HCT116 (cell line): ENCODE measurements at regions not wholly inside any gene's neighbourhood (a gene's known extent, or its start where the extent isn't known, plus 50 kb on each side); places are given as distances from the start of the nearest gene placed in this dataset.

Source experiments
- ATAC-seq: fragments of 200-7000 bp; cut with Tn5 transposase; 2 replicates; pipeline ENCODE4 v1.9.1; 2020; ENCODE audit warnings: mild to moderate bottlenecking, moderate library complexity
- BruUV-seq: library from RNA; stranded (reverse); fragments of 400-500 nt; replicated peaks from 2 replicates; lab custom pipeline; 2021; lab: Mats Ljungman, UMichigan
- CTCF ChIA-PET: fragments of 300-600 bp; sonication (Branson Sonifier 250); formaldehyde crosslinking; loops from one replicate; lab custom pipeline; 2021; ENCODE audit warnings: antibody characterized with exemption; lab: Charles Lee
- POLR2A ChIA-PET: fragments of 300-600, 350-600 bp; sonication (Branson Sonifier 250); formaldehyde crosslinking; loops from one replicate; lab custom pipeline; 2021; ENCODE audit warnings: antibody characterized with exemption; lab: Charles Lee
- RAD21 ChIA-PET, 2 experiments: fragments of 300-600 bp; sonication (Branson Sonifier 250); formaldehyde crosslinking; loops; one replicate each; lab custom pipeline; 2023; ENCODE audit warnings: low total read pairs in 2 of 2; ENCODE audit not compliant: uncharacterized antibody in 2 of 2, unreplicated experiment in 2 of 2, low non-redundant PET in 1 of 2; lab: Charles Lee
- DNase-seq: peaks from one replicate; pipeline ENCODE4 v3.0.0-alpha.2; 2010; ENCODE audit warnings: low read depth, low spot score
- H2AFZ ChIP-seq: fragments of 200-600 bp; shearing (Covaris generic), sonication (generic); 2 replicates; pipeline ENCODE4 v1.6.1; 2017; ENCODE audit warnings: low read depth, mixed run types, mixed read lengths, antibody characterized with exemption, low read length; ENCODE audit not compliant: poor library complexity, severe bottlenecking
- H3K27ac ChIP-seq: 2 replicates; pipeline ENCODE4 v1.5.1; 2012; ENCODE audit warnings: low read depth, low read length
- H3K27me3 ChIP-seq: fragments of 200-600 bp; sonication (generic); 2 replicates; pipeline ENCODE4 v1.6.1; 2016; ENCODE audit warnings: mixed run types, low read length, mixed read lengths; ENCODE audit not compliant: insufficient read depth
- H3K36me3 ChIP-seq, 2 experiments: fragments of 200-500 bp in 1 of 2; fragments of 200-600 bp in 1 of 2; sonication (Bioruptor generic) in 1 of 2; sonication (generic) in 1 of 2; 2 replicates each; pipeline versions ENCODE4 v1.5.1 to v1.6.1; 2014 to 2016; ENCODE audit warnings: low read length in 2 of 2, inconsistent platforms in 1 of 2, mixed read lengths in 1 of 2, mixed run types in 1 of 2; ENCODE audit not compliant: insufficient read depth in 2 of 2, control insufficient read depth in 1 of 2
- H3K4me1 ChIP-seq, 2 experiments: fragments of 200-600 bp in 1 of 2; sonication (generic) in 1 of 2; 2 replicates each; pipeline versions ENCODE4 v1.5.1 to v1.6.1; 2012 to 2017; ENCODE audit warnings: low read length in 2 of 2, inconsistent platforms in 1 of 2, mild to moderate bottlenecking in 1 of 2, mixed read lengths in 1 of 2, mixed run types in 1 of 2, moderate library complexity in 1 of 2; ENCODE audit not compliant: insufficient read depth in 2 of 2, control insufficient read depth in 1 of 2
- H3K4me2 ChIP-seq: fragments of 200-600 bp; sonication (generic); 2 replicates; pipeline ENCODE4 v1.6.1; 2017; ENCODE audit warnings: mixed run types, low read length, mixed read lengths
- H3K4me3 ChIP-seq, 2 experiments: fragments of 200-600 bp in 1 of 2; sonication (generic) in 1 of 2; replicated peaks in 1 of 2; 2 replicates each; pipeline ENCODE4 v1.5.1; 2011 to 2016; ENCODE audit warnings: low read length in 2 of 2, control low read depth in 1 of 2, low read depth in 1 of 2, mild to moderate bottlenecking in 1 of 2, mixed read lengths in 1 of 2, mixed run types in 1 of 2
- H3K79me2 ChIP-seq: fragments of 200-600 bp; sonication (generic); 2 replicates; pipeline ENCODE4 v1.6.1; 2017; ENCODE audit warnings: mild to moderate bottlenecking, mixed run types, low read length, moderate library complexity, mixed read lengths; ENCODE audit not compliant: insufficient read depth
- H3K9ac ChIP-seq: fragments of 200-600 bp; sonication (generic); 2 replicates; pipeline ENCODE4 v1.6.1; 2016; ENCODE audit warnings: low read length, mixed read lengths
- H3K9me2 ChIP-seq: fragments of 200-600 bp; sonication (generic), shearing (Covaris generic); 2 replicates; pipeline ENCODE4 v1.6.1; 2017; ENCODE audit warnings: mixed run types, mild to moderate bottlenecking, moderate library complexity; ENCODE audit not compliant: insufficient read depth
- H3K9me3 ChIP-seq, 2 experiments: fragments of 200-500 bp in 1 of 2; fragments of 200-600 bp in 1 of 2; sonication (Bioruptor generic) in 1 of 2; sonication (generic) in 1 of 2; 2 replicates each; pipeline ENCODE4 v1.6.1; 2014 to 2017; ENCODE audit warnings: low read length in 2 of 2, mixed read lengths in 2 of 2, inconsistent platforms in 1 of 2, low read depth in 1 of 2, mild to moderate bottlenecking in 1 of 2, mixed run types in 1 of 2, moderate library complexity in 1 of 2; ENCODE audit not compliant: control insufficient read depth in 1 of 2, insufficient read depth in 1 of 2
- H4K20me1 ChIP-seq: fragments of 200-600 bp; sonication (generic), shearing (Covaris generic); 2 replicates; pipeline ENCODE4 v1.6.1; 2017; ENCODE audit warnings: mixed run types, mild to moderate bottlenecking, moderate library complexity; ENCODE audit not compliant: insufficient read depth
- ELF1 ChIP-seq: IDR thresholded peaks from 2 replicates; pipeline ENCODE4 v1.6.1; 2012; ENCODE audit warnings: low read depth, borderline replicate concordance
- POLR2AphosphoS5 ChIP-seq: IDR thresholded peaks from 2 replicates; pipeline ENCODE4 v1.6.1; 2011; ENCODE audit warnings: mild to moderate bottlenecking, low read depth, low read length, moderate library complexity
- SIN3A ChIP-seq: IDR thresholded peaks from 2 replicates; pipeline ENCODE4 v1.6.1; 2012; ENCODE audit warnings: low read depth
- intact Hi-C: fragments of 100-400 bp; cut with micrococcal nuclease; formaldehyde crosslinking; loops from 2 replicates; pipeline ENCODE4 v1.10.0; 2022
- TF ChIP-seq, protein P1 (sequence below): IDR thresholded peaks from 2 replicates; pipeline ENCODE4 v1.6.1; 2011; ENCODE audit warnings: mild to moderate bottlenecking, low read length, moderate library complexity; ENCODE audit not compliant: insufficient replicate concordance; ENCODE audit errors: extremely low read depth
- TF ChIP-seq, protein P2 (sequence below): IDR thresholded peaks from 2 replicates; pipeline ENCODE4 v1.6.1; 2012

DNA sequence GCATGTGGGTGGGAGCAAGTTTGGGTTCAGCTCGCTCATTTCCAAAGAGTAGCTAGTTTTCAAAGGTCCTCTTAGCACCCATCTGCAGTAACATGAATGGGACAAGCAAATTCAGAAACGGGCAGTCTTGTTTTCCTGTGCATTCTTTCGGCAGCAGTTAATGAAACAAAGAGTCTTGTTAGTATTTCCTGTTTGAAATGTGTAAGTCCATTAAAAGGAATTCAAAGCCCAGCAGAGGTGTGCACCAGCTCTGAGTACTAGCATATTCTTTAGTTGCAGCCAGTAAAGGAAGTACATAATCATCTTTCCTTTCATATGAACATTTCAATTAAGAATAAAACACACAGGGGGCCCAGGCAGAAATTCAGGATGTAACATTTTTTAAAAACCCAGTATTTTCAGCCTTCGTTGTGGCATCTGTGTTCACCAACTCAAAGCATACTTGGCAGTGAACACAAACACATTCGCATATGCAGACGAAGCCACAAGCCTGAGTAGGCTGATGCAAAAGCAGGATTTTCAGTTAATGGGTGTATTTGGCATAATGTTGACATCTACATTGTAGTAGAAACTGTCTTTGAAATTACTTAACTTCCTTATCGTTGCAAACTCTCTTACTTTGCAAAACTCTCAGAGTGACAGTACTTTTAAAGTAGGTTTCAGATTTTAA lies 570.0 kb upstream of the FLRT2 start (continued):
- TF ChIP-seq, protein P1, sequence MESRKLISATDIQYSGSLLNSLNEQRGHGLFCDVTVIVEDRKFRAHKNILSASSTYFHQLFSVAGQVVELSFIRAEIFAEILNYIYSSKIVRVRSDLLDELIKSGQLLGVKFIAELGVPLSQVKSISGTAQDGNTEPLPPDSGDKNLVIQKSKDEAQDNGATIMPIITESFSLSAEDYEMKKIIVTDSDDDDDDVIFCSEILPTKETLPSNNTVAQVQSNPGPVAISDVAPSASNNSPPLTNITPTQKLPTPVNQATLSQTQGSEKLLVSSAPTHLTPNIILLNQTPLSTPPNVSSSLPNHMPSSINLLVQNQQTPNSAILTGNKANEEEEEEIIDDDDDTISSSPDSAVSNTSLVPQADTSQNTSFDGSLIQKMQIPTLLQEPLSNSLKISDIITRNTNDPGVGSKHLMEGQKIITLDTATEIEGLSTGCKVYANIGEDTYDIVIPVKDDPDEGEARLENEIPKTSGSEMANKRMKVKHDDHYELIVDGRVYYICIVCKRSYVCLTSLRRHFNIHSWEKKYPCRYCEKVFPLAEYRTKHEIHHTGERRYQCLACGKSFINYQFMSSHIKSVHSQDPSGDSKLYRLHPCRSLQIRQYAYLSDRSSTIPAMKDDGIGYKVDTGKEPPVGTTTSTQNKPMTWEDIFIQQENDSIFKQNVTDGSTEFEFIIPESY: no peak
- TF ChIP-seq SIN3A (no peak), ELF1 (no peak), POLR2AphosphoS5 (no peak)
- TF ChIP-seq, all 23 proteins: peak for 0

DNA sequence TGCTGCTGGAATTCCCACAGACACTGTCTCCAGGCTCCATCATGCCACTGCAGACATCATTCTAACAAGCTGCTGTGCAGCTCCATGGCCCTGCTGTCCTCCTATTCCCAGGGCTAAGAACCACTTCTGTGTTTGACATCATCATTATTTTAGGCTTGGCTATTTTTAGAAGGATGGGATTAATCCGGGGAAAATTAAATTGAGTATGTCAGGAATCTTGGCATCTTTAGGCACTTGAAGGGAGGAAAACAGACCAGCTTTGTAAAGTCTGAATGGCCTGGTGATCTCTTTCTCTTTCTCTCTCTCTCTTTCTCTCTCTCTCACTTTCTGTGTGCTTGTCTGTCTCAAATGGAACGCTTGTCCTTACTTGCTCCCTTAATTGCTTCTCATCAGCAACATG lies 568.3 kb upstream of the FLRT2 start:
- BruUV-seq: no TSS peak
- Histone ChIP-seq H3K4me2 (no peak overlapping the region), H3K9ac (no peak overlapping the region), H3K27ac (no peak overlapping the region), H3K4me3 (no peak overlapping the region), H3K9me3 (peaks cover 6 to 13% of the 10 kb centered on the region in 2 experiments; a peak in 2 of 4 replicates), H3K4me1 (no peaks in the 10 kb centered on the region), H3K9me2 (no peaks in the 10 kb centered on the region), H3K36me3 (no peaks in the 10 kb centered on the region), H3K79me2 (no peaks in the 10 kb centered on the region), H2AFZ (no peak overlapping the region), H4K20me1 (no peaks in the 10 kb centered on the region), H3K27me3 (no peaks in the 10 kb centered on the region)
- ATAC-seq (no peak), DNase-seq (no peak)
- ChIA-PET POLR2A (no interaction called here), RAD21 (no interaction called here), CTCF (no interaction called here)
- intact Hi-C loops: no loop called here
- TF ChIP-seq, protein P2, sequence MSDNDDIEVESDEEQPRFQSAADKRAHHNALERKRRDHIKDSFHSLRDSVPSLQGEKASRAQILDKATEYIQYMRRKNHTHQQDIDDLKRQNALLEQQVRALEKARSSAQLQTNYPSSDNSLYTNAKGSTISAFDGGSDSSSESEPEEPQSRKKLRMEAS: no peak
